Prostate gland (tissue), 1 donor: ENCODE measurements at regions not wholly inside any gene's neighbourhood (a gene's known extent, or its start where the extent isn't known, plus 50 kb on each side); places are given as distances from the start of the nearest gene placed in this dataset.

Experiments
- POLR2A ChIP-seq: fragments of 450-650 bp; IDR thresholded peaks from one replicate; pipeline ENCODE4 v1.6.1; 2016; ENCODE audit warnings: antibody characterized with exemption, mild to moderate bottlenecking
- POLR2AphosphoS5 ChIP-seq: sonication (generic); formaldehyde crosslinking; IDR thresholded peaks from one replicate; pipeline ENCODE4 v1.6.1; 2017; ENCODE audit warnings: antibody characterized with exemption

DNA sequence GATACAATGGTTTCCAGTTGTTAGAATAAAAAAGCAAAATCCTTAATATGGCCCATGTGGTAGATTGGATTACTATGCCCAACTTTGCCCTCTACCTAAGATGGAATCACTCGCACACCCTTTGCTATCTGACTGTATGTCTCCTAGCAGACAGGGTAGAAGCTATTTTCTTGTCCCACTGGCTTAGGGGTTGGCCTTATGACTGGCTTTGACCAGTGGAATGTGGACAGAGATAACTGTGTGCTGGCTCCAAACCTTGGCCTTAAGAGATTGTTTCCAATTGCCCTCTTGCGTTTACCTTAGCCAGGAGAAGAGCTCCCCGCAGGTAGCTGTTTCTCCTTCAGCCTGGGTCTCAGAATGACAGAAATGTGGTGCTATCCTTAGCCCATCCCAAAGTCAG, 355.9 kb downstream of the BCOR start:
- TF ChIP-seq POLR2AphosphoS5 (no peak), POLR2A (no peak)
